ENCODE measurements at regions not wholly inside any gene's neighbourhood (a gene's known extent, or its start where the extent isn't known, plus 50 kb on each side); places are given as distances from the start of the nearest gene placed in this dataset.

GRCh38 chr15:72944565-72944964 lies 107.7 kb upstream of the NEO1 start:
- TF ChIP-seq POLR2A (IDR thresholded peaks at IDR 0.05) (no peak), CTCF (IDR thresholded peaks at IDR 0.05) (no peak)

All from right lobe of liver (tissue), 4 donors.